HUES64 (cell line): ENCODE measurements at regions not wholly inside any gene's neighbourhood (a gene's known extent, or its start where the extent isn't known, plus 50 kb on each side); places are given as distances from the start of the nearest gene placed in this dataset.

Source experiments
- H3K27ac ChIP-seq: 2 replicates; pipeline ENCODE4 v1.7.0; 2013; ENCODE audit warnings: low read depth, low read length, inconsistent platforms
- H3K27me3 ChIP-seq: 2 replicates; pipeline ENCODE4 v1.6.1; 2013; ENCODE audit warnings: mild to moderate bottlenecking, low read length; ENCODE audit not compliant: insufficient read depth
- H3K36me3 ChIP-seq: 2 replicates; pipeline ENCODE4 v1.6.1; 2013; ENCODE audit warnings: mild to moderate bottlenecking, low read length; ENCODE audit not compliant: insufficient read depth
- H3K4me1 ChIP-seq: 2 replicates; pipeline ENCODE4 v1.6.1; 2013; ENCODE audit warnings: mild to moderate bottlenecking, low read length, moderate library complexity; ENCODE audit not compliant: insufficient read depth
- H3K4me3 ChIP-seq: 2 replicates; pipeline ENCODE4 v1.5.1; 2013; ENCODE audit warnings: mild to moderate bottlenecking, low read length, moderate library complexity
- H3K9ac ChIP-seq: 2 replicates; pipeline ENCODE4 v1.6.1; 2013; ENCODE audit warnings: mild to moderate bottlenecking, low read depth, low read length
- H3K9me3 ChIP-seq: 2 replicates; pipeline ENCODE4 v1.6.1; 2013; ENCODE audit warnings: low read depth, low read length; ENCODE audit not compliant: insufficient read depth
- WGBS: fragments of 150-250, 120-280 bp; methylation state at CpG from one replicate; pipeline ENCODE4 v1.1.7; 2013; ENCODE audit warnings: missing lambda C conversion rate; 5-methylcytosine and 5-hydroxymethylcytosine counted together

GRCh38 chr3:40855871-40856270 lies 331.1 kb downstream of the ZNF621 start:
- no CpG with 5 or more reads among the region's 1 CpG for WGBS

GRCh38 chr3:40858364-40859115 lies 333.8 kb downstream of the ZNF621 start:
- Histone ChIP-seq H3K4me3 (no peak overlapping the region), H3K36me3 (no peaks in the 10 kb centered on the region), H3K27me3 (no peaks in the 10 kb centered on the region), H3K9me3 (no peaks in the 10 kb centered on the region), H3K9ac (no peak overlapping the region), H3K4me1 (no peaks in the 10 kb centered on the region), H3K27ac (no peak overlapping the region)
- 98% methylated on average over 7 of the region's 7 CpGs for WGBS

More at GRCh38 chr3:40855871-40856270, 331.1 kb downstream of the ZNF621 start:
- Histone ChIP-seq H3K36me3 (no peaks in the 10 kb centered on the region), H3K4me1 (no peaks in the 10 kb centered on the region), H3K27me3 (no peaks in the 10 kb centered on the region), H3K9ac (no peak overlapping the region), H3K27ac (no peak overlapping the region), H3K9me3 (no peaks in the 10 kb centered on the region), H3K4me3 (no peak overlapping the region)

- no peaks in the 10 kb centered on the region for H3K27me3 ChIP-seq
- H3K4me1 ChIP-seq, result no peaks in the 10 kb centered on the region
- H3K4me3 ChIP-seq, result no peak overlapping the region
- no peak overlapping the region for H3K27ac ChIP-seq
- H3K9ac ChIP-seq, result no peak overlapping the region
- no peaks in the 10 kb centered on the region for H3K36me3 ChIP-seq
- H3K9me3 ChIP-seq, result no peaks in the 10 kb centered on the region
- WGBS, result 100% methylated on average over 1 of the region's 2 CpGs
Measured at GRCh38 chr3:40862946-40863345, 336.4 kb upstream of the CTNNB1 start.

GRCh38 chr3:40864146-40864782 lies 335.0 kb upstream of the CTNNB1 start:
- no peaks in the 10 kb centered on the region for H3K27me3 ChIP-seq
- H3K36me3 ChIP-seq, result no peaks in the 10 kb centered on the region
- H3K9me3 ChIP-seq, result no peaks in the 10 kb centered on the region
- H3K4me3 ChIP-seq, result no peak overlapping the region
- H3K27ac ChIP-seq, result no peak overlapping the region
- 0 out of 2 replicates have a peak, but pooled peaks cover 2% of the 10 kb centered on the region for H3K4me1 ChIP-seq
- H3K9ac ChIP-seq, result no peak overlapping the region
- WGBS, result 96% methylated on average over 3 of the region's 3 CpGs

- no peak overlapping the region for H3K27ac ChIP-seq
- no peak overlapping the region for H3K9ac ChIP-seq
- H3K4me3 ChIP-seq, result no peak overlapping the region
- H3K27me3 ChIP-seq, result no peaks in the 10 kb centered on the region
- H3K4me1 ChIP-seq, result 0 out of 2 replicates have a peak, but pooled peaks cover 2% of the 10 kb centered on the region
- 100% methylated on average over 1 of the region's 1 CpG for WGBS
- no peaks in the 10 kb centered on the region for H3K36me3 ChIP-seq
- H3K9me3 ChIP-seq, result no peaks in the 10 kb centered on the region
Measured at GRCh38 chr3:40864915-40865314, 334.4 kb upstream of the CTNNB1 start.

GRCh38 chr3:40867797-40868196 lies 331.5 kb upstream of the CTNNB1 start:
- H3K4me1 ChIP-seq, result peaks cover 6% of the 10 kb centered on the region; the same call in 1 of the 2 replicates
- no peaks in the 10 kb centered on the region for H3K27me3 ChIP-seq
- no peak overlapping the region for H3K27ac ChIP-seq
- no peaks in the 10 kb centered on the region for H3K36me3 ChIP-seq
- H3K4me3 ChIP-seq, result no peak overlapping the region
- H3K9ac ChIP-seq, result no peak overlapping the region
- WGBS, result 80% methylated on average over 3 of the region's 3 CpGs
- H3K9me3 ChIP-seq, result no peaks in the 10 kb centered on the region

- Histone ChIP-seq H3K27ac (no peak overlapping the region), H3K9ac (no peak overlapping the region), H3K9me3 (no peaks in the 10 kb centered on the region), H3K36me3 (no peaks in the 10 kb centered on the region), H3K27me3 (no peaks in the 10 kb centered on the region), H3K4me1 (peaks cover 11% of the 10 kb centered on the region), H3K4me3 (no peak overlapping the region)
- WGBS, result 74% methylated on average over 4 of the region's 4 CpGs
Measured at GRCh38 chr3:40869013-40869412, 330.3 kb upstream of the CTNNB1 start.

GRCh38 chr3:40869939-40870338 lies 329.4 kb upstream of the CTNNB1 start:
- 82% methylated on average over 2 of the region's 2 CpGs for WGBS
- no peak overlapping the region for H3K4me3 ChIP-seq
- H3K9me3 ChIP-seq, result no peaks in the 10 kb centered on the region
- no peak overlapping the region for H3K9ac ChIP-seq
- no peaks in the 10 kb centered on the region for H3K27me3 ChIP-seq
- H3K27ac ChIP-seq, result no peak overlapping the region
- no peaks in the 10 kb centered on the region for H3K36me3 ChIP-seq
- peaks cover 11% of the 10 kb centered on the region for H3K4me1 ChIP-seq

GRCh38 chr3:40871394-40871793 lies 327.9 kb upstream of the CTNNB1 start:
- Histone ChIP-seq H3K27me3 (no peaks in the 10 kb centered on the region), H3K4me1 (peaks cover 11% of the 10 kb centered on the region), H3K27ac (no peak overlapping the region), H3K9ac (no peak overlapping the region), H3K9me3 (no peaks in the 10 kb centered on the region), H3K36me3 (no peaks in the 10 kb centered on the region), H3K4me3 (no peak overlapping the region)
- WGBS, result 30% methylated on average over 4 of the region's 4 CpGs

GRCh38 chr3:40872258-40872920 lies 326.9 kb upstream of the CTNNB1 start:
- Histone ChIP-seq H3K27me3 (no peaks in the 10 kb centered on the region), H3K36me3 (no peaks in the 10 kb centered on the region), H3K27ac (no peak overlapping the region), H3K4me3 (no peak overlapping the region), H3K9me3 (no peaks in the 10 kb centered on the region), H3K4me1 (peaks cover 11% of the 10 kb centered on the region), H3K9ac (no peak overlapping the region)
- 69% methylated on average over 6 of the region's 6 CpGs for WGBS

GRCh38 chr3:40873476-40873875 lies 325.8 kb upstream of the CTNNB1 start:
- Histone ChIP-seq H3K27ac (no peak overlapping the region), H3K9me3 (no peaks in the 10 kb centered on the region), H3K27me3 (no peaks in the 10 kb centered on the region), H3K36me3 (no peaks in the 10 kb centered on the region), H3K4me1 (peaks cover 15% of the 10 kb centered on the region), H3K9ac (no peak overlapping the region), H3K4me3 (no peak overlapping the region)
- 82% methylated on average over 2 of the region's 2 CpGs for WGBS
